Putamen (tissue), 1 donor: ENCODE measurements at regions not wholly inside any gene's neighbourhood (a gene's known extent, or its start where the extent isn't known, plus 50 kb on each side); places are given as distances from the start of the nearest gene placed in this dataset.
"Not testable (repeated sequence)": the region's sequence is repeated elsewhere in the genome, so short reads cannot be mapped to it uniquely, and the experiment has no call there.

ENCODE experiments used
- DNase-seq: peaks from one replicate; pipeline ENCODE4 v3.0.0-alpha.2; 2016; ENCODE audit warnings: low spot score

- DNase-seq = no peak
Measured at GRCh38 chr7:41465571-41465970, 237.3 kb downstream of the INHBA start.

GRCh38 chr7:41463770-41464470, 239.0 kb downstream of the INHBA start:
- DNase-seq = no peak

DNA sequence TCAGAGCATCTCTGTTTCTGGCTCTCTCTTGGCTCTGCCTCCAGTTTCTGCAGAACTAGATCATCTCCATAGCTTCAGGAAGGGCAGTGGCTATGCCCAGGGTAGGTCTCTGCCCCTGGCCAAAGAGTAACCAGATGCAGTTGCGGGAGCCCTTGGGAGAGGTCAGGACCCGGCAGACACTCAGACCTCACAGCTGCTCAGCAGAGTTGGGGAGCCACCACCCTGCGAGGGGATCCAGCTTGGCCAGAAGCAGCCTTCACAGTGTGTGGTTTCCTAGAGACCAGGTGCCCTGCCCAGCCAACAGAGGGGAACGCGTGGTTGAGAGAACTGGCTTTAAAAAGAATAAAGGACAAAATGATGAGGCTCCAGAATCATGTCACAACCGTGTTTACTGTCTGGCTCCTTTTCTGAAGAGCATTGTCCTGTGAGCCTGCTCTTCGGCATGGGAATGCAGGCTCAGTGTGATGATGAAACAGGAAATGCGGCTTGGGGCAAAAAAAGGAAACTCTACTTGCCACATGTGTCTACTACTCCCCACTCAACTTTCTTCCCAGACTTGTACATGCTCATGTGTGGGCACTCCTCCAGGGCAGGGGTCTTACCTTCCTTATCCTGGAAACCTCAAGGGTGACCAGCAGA, 243.1 kb downstream of the INHBA start:
- no peak for DNase-seq

- no peak for DNase-seq
Measured at GRCh38 chr7:41459183-41459582, 243.7 kb downstream of the INHBA start.

- DNase-seq = no peak
Measured at GRCh38 chr7:41457832-41458437, 245.0 kb downstream of the INHBA start.

GRCh38 chr7:41451826-41452225, 251.1 kb downstream of the INHBA start:
- no peak for DNase-seq

GRCh38 chr7:41449694-41450093, 253.2 kb downstream of the INHBA start:
- no peak for DNase-seq

GRCh38 chr7:41449286-41449685, 253.6 kb downstream of the INHBA start:
- no peak for DNase-seq

DNA sequence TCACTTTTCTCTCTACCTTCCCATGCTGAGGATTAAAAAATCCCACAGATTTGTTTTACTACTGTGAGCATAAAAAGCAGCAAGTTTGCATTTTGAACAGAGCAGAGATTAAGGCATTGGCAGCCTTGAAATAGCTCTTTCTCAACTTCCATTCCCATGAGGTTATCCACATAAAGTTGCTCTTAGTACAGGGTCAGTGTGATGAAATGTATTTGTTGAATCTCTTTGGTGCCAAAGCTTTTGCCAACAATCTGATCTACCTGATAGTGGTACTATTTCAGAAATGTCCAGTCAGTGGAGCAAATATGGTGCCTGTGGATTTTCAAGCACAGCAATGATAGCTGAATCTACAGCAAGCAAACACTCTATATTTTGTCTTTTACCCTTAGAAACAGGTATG, 254.8 kb downstream of the INHBA start:
- no peak for DNase-seq

- no peak for DNase-seq
Measured at GRCh38 chr7:41447450-41448042, 255.3 kb downstream of the INHBA start.

- DNase-seq = no peak
Measured at GRCh38 chr7:41446606-41447449, 256.1 kb downstream of the INHBA start.

- DNase-seq = peak; percentile 29
Measured at GRCh38 chr7:41445946-41446345, 256.9 kb downstream of the INHBA start.

- no peak for DNase-seq
Measured at GRCh38 chr7:41445432-41445831, 257.5 kb downstream of the INHBA start.

DNA sequence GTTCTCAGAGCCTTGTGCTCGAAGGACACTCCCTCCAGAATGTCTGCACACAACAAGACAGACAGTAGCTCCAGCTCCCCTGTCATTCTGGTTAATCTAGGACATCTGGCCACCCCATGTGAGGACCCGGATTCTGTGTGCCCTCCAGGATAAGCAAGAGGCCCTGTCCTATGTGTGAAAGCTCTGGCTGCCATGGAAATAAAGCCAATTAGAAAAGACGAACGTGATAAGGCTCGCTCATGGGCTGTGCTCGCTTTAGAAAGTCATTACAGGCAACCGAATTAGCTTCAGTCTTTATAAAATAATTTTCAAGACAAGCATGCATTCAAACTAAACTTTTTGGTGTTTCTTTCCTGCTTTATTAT, 263.4 kb downstream of the INHBA start:
- DNase-seq = no peak

GRCh38 chr7:41438705-41439514, 264.0 kb downstream of the INHBA start:
- DNase-seq = no peak

GRCh38 chr7:41437257-41438196, 265.4 kb downstream of the INHBA start:
- no peak for DNase-seq

- no peak for DNase-seq
Measured at GRCh38 chr7:41436139-41436538, 266.8 kb downstream of the INHBA start.

- DNase-seq = not testable (repeated sequence)
Measured at GRCh38 chr7:41435020-41435419, 267.9 kb downstream of the INHBA start.

GRCh38 chr7:41431671-41432070, 271.2 kb downstream of the INHBA start:
- no peak for DNase-seq

DNA sequence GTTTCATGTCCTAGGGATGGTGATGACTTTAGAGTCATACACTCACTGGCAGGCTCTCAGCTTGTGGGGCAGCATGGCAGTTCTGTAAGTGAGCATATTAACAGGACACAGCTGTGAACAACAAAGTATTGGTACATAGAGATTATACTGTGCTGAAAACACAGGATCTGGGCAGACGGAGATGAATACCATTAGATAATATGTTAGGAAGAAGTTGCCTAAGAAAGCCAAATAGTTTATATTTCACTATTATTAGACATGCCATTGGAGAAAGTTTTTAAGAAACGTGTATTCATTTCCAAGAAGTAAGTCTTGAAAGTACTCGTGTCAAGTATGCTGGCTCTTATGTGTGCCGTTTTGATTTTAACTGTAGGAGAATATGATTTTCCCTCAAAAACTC, 274.5 kb downstream of the INHBA start:
- DNase-seq = no peak
